Tibial nerve (tissue), 3 donors: ENCODE measurements at regions not wholly inside any gene's neighbourhood (a gene's known extent, or its start where the extent isn't known, plus 50 kb on each side); places are given as distances from the start of the nearest gene placed in this dataset.

Experiments used
- CTCF ChIP-seq, 5 experiments: fragments of 200-600 bp in 3 of 5; fragments of 450-650 bp in 2 of 5; sonication (generic) in 3 of 5; IDR thresholded peaks; one replicate each; pipeline ENCODE4 v1.5.1; 2016 to 2019; ENCODE audit warnings: antibody characterized with exemption in 5 of 5, mild to moderate bottlenecking in 3 of 5, moderate library complexity in 2 of 5
- POLR2A ChIP-seq, 2 donors: fragments of 450-650 bp; IDR thresholded peaks; one replicate each; pipeline ENCODE4 v1.6.1; 2017; ENCODE audit warnings: antibody characterized with exemption in 2 of 2, mild to moderate bottlenecking in 2 of 2, moderate library complexity in 2 of 2

- no peak for TF ChIP-seq CTCF (IDR thresholded peaks at IDR 0.05)
- TF ChIP-seq POLR2A (IDR thresholded peaks at IDR 0.05), result no peak
These were observed 228.7 kb downstream of the TBL1XR1 start for GRCh38 chr3:176968631-176969030.
